ENCODE measurements at regions not wholly inside any gene's neighbourhood (a gene's known extent, or its start where the extent isn't known, plus 50 kb on each side); places are given as distances from the start of the nearest gene placed in this dataset.

- Histone ChIP-seq H3K4me3 (ENCODE audit: insufficient read depth, low read depth, low read length, poor library complexity, severe bottlenecking) (no peak overlapping the region), H3K9me3 (ENCODE audit: control insufficient read depth, low read length) (no peaks in the 10 kb centered on the region), H3K27me3 (replicated peaks; ENCODE audit: control insufficient read depth, insufficient read depth, low read length, poor library complexity, severe bottlenecking) (no peaks in the 10 kb centered on the region), H3K4me1 (ENCODE audit: control insufficient read depth, insufficient read depth, low read length, poor library complexity, severe bottlenecking) (no peaks in the 10 kb centered on the region), H3K36me3 (ENCODE audit: control insufficient read depth, insufficient read depth, low read length) (no peaks in the 10 kb centered on the region), H3K27ac (ENCODE audit: insufficient read depth, low read length, poor library complexity, severe bottlenecking) (no peak overlapping the region)
- no peak for DNase-seq
These were observed 52.9 kb downstream of the FRMPD3 start for GRCh38 chrX:107502316-107502715.

DNA sequence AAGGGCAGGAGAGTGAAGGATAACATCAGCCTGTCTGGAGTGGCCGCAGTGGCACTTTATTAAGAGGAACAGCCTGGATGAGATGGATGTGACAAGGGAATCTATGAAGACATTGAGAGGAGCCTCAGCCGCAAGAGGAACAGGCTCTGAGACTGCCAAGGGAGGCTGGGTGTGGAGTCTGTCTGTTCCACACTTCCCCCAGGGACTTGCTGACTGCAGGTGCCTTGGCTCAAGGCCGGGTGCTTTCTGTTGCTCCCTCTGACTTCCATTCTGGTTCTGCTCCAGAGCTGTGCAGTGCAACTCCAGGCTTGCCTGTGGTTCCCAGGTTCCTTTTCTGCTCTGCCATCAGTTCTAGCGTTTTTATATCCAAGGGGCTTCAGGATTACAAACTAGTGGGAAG lies 54.6 kb downstream of the FRMPD3 start:
- Histone ChIP-seq H3K9me3 (ENCODE audit: control insufficient read depth, low read length) (no peaks in the 10 kb centered on the region), H3K36me3 (ENCODE audit: control insufficient read depth, insufficient read depth, low read length) (no peaks in the 10 kb centered on the region), H3K27ac (ENCODE audit: insufficient read depth, low read length, poor library complexity, severe bottlenecking) (no peak overlapping the region), H3K27me3 (replicated peaks; ENCODE audit: control insufficient read depth, insufficient read depth, low read length, poor library complexity, severe bottlenecking) (no peaks in the 10 kb centered on the region), H3K4me1 (ENCODE audit: control insufficient read depth, insufficient read depth, low read length, poor library complexity, severe bottlenecking) (no peaks in the 10 kb centered on the region), H3K4me3 (ENCODE audit: insufficient read depth, low read depth, low read length, poor library complexity, severe bottlenecking) (no peak overlapping the region)
- no peak for DNase-seq

DNA sequence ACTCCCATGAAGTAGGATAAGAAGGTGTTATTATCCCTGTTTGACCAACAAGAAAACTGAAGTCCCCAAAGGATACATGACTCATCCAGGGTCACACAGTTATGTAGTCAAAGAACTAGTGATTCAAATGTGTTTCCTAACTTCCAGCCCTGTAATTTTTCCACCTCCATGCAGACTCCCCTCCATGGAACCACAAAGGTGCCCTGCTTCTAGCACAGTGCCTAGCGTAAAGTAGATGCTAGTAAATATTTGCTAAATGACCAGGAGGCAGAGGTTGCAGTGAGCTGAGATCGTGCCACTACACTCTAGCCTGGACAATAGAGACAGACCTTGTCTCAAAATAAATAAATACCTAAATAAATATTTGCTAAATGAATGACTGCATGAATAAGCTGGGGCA lies 55.8 kb downstream of the FRMPD3 start:
- no peak for DNase-seq
- H3K4me1 ChIP-seq (ENCODE audit: control insufficient read depth, insufficient read depth, low read length, poor library complexity, severe bottlenecking) = no peaks in the 10 kb centered on the region
- no peak overlapping the region for H3K4me3 ChIP-seq (ENCODE audit: insufficient read depth, low read depth, low read length, poor library complexity, severe bottlenecking)
- H3K9me3 ChIP-seq (ENCODE audit: control insufficient read depth, low read length) = no peaks in the 10 kb centered on the region
- H3K27ac ChIP-seq (ENCODE audit: insufficient read depth, low read length, poor library complexity, severe bottlenecking) = no peak overlapping the region
- H3K36me3 ChIP-seq (ENCODE audit: control insufficient read depth, insufficient read depth, low read length) = no peaks in the 10 kb centered on the region
- H3K27me3 ChIP-seq (replicated peaks; ENCODE audit: control insufficient read depth, insufficient read depth, low read length, poor library complexity, severe bottlenecking) = no peaks in the 10 kb centered on the region

GRCh38 chrX:107506596-107507031 lies 57.2 kb downstream of the FRMPD3 start:
- H3K27ac ChIP-seq (ENCODE audit: insufficient read depth, low read length, poor library complexity, severe bottlenecking) = no peak overlapping the region
- H3K27me3 ChIP-seq (replicated peaks; ENCODE audit: control insufficient read depth, insufficient read depth, low read length, poor library complexity, severe bottlenecking) = no peaks in the 10 kb centered on the region
- H3K9me3 ChIP-seq (ENCODE audit: control insufficient read depth, low read length) = no peaks in the 10 kb centered on the region
- H3K36me3 ChIP-seq (ENCODE audit: control insufficient read depth, insufficient read depth, low read length) = no peaks in the 10 kb centered on the region
- no peaks in the 10 kb centered on the region for H3K4me1 ChIP-seq (ENCODE audit: control insufficient read depth, insufficient read depth, low read length, poor library complexity, severe bottlenecking)
- DNase-seq = no peak
- no peak overlapping the region for H3K4me3 ChIP-seq (ENCODE audit: insufficient read depth, low read depth, low read length, poor library complexity, severe bottlenecking)

DNA sequence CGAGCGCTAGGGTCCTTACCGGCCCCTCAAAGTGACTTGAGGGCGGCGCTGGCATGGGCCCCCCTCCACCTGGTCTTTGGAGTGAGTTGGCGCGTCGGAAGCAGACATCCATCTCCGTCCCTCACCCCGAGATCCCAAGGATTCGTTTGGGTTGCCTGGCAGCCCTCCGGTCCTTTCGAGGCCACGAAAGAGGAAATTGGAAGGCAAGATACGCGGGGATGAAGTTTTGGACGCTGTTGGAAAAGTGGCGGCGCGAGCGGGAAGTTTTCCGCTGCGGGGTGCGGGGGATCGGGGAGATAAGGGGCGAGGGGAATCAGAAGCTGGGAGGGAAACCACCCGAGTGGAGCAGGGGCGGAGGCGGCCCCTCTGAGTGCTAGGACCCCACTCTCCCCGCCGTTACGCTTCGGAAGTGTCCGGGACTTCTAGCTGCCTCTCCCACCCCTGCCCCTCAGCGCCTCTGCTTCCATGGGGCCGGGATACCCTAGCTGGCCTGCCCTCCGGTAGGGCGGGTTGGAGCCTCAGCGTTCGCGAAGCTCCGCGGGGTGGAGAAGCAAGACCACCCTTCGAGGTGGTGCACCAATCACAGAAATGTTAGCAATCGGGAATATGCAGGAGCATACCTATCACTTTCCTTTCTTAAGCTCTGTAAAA lies 57.8 kb downstream of the FRMPD3 start:
- H3K27ac ChIP-seq (ENCODE audit: insufficient read depth, low read length, poor library complexity, severe bottlenecking) = no peak overlapping the region
- no peak for DNase-seq
- H3K4me3 ChIP-seq (ENCODE audit: insufficient read depth, low read depth, low read length, poor library complexity, severe bottlenecking) = no peak overlapping the region
- H3K27me3 ChIP-seq (replicated peaks; ENCODE audit: control insufficient read depth, insufficient read depth, low read length, poor library complexity, severe bottlenecking) = no peaks in the 10 kb centered on the region
- no peaks in the 10 kb centered on the region for H3K36me3 ChIP-seq (ENCODE audit: control insufficient read depth, insufficient read depth, low read length)
- H3K4me1 ChIP-seq (ENCODE audit: control insufficient read depth, insufficient read depth, low read length, poor library complexity, severe bottlenecking) = no peaks in the 10 kb centered on the region
- no peaks in the 10 kb centered on the region for H3K9me3 ChIP-seq (ENCODE audit: control insufficient read depth, low read length)

DNA sequence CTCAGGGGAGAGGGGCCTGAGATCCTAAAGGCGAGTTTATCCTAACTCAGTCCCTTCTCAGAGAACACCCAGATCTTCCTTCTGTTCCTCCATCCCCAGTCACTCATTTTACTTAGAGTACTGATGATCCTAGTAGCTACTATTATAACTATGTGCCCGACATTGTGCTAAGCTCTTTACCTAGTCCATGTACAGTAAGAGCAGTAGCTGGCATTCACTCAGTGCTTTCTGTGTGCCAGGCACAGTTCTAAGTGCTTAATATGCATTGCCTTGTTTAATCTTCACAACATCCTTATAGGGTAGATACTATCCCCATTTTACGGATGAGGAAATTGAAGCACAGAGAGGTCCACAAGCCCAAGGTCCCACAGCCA lies 58.3 kb downstream of the FRMPD3 start:
- H3K27me3 ChIP-seq (replicated peaks; ENCODE audit: control insufficient read depth, insufficient read depth, low read length, poor library complexity, severe bottlenecking) = no peaks in the 10 kb centered on the region
- DNase-seq = no peak
- H3K27ac ChIP-seq (ENCODE audit: insufficient read depth, low read length, poor library complexity, severe bottlenecking) = no peak overlapping the region
- H3K9me3 ChIP-seq (ENCODE audit: control insufficient read depth, low read length) = no peaks in the 10 kb centered on the region
- H3K4me3 ChIP-seq (ENCODE audit: insufficient read depth, low read depth, low read length, poor library complexity, severe bottlenecking) = no peak overlapping the region
- H3K4me1 ChIP-seq (ENCODE audit: control insufficient read depth, insufficient read depth, low read length, poor library complexity, severe bottlenecking) = no peaks in the 10 kb centered on the region
- H3K36me3 ChIP-seq (ENCODE audit: control insufficient read depth, insufficient read depth, low read length) = no peaks in the 10 kb centered on the region

- no peaks in the 10 kb centered on the region for H3K27me3 ChIP-seq (replicated peaks; ENCODE audit: control insufficient read depth, insufficient read depth, low read length, poor library complexity, severe bottlenecking)
- H3K4me1 ChIP-seq (ENCODE audit: control insufficient read depth, insufficient read depth, low read length, poor library complexity, severe bottlenecking) = no peaks in the 10 kb centered on the region
- no peaks in the 10 kb centered on the region for H3K9me3 ChIP-seq (ENCODE audit: control insufficient read depth, low read length)
- H3K36me3 ChIP-seq (ENCODE audit: control insufficient read depth, insufficient read depth, low read length) = no peaks in the 10 kb centered on the region
- H3K4me3 ChIP-seq (ENCODE audit: insufficient read depth, low read depth, low read length, poor library complexity, severe bottlenecking) = no peak overlapping the region
- no peak for DNase-seq
- no peak overlapping the region for H3K27ac ChIP-seq (ENCODE audit: insufficient read depth, low read length, poor library complexity, severe bottlenecking)
These were observed 59.5 kb downstream of the FRMPD3 start for GRCh38 chrX:107508925-107509324.

DNA sequence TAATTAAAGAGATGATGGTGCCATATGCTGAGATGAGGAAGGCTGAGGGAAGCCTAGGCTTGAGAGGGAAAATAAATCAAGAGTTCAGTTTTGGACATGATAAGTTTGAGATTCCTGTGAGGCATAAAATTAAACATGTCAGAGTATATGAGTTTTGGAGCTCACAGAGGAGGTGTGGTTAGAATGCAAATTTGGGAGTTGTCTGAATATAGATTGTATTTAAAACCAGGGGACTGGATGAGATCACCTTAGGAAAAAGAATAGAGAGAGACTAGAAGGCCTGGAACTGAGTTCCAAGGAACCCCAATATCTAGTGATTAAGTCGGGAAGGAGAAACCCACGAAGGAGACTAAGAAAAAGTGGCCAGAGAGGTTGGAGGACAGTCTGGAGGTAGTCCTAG lies 65.5 kb downstream of the FRMPD3 start:
- H3K27ac ChIP-seq (ENCODE audit: insufficient read depth, low read length, poor library complexity, severe bottlenecking) = no peak overlapping the region
- no peaks in the 10 kb centered on the region for H3K36me3 ChIP-seq (ENCODE audit: control insufficient read depth, insufficient read depth, low read length)
- no peaks in the 10 kb centered on the region for H3K4me1 ChIP-seq (ENCODE audit: control insufficient read depth, insufficient read depth, low read length, poor library complexity, severe bottlenecking)
- H3K9me3 ChIP-seq (ENCODE audit: control insufficient read depth, low read length) = no peaks in the 10 kb centered on the region
- H3K27me3 ChIP-seq (replicated peaks; ENCODE audit: control insufficient read depth, insufficient read depth, low read length, poor library complexity, severe bottlenecking) = peaks cover 4% of the 10 kb centered on the region
- no peak for DNase-seq
- no peak overlapping the region for H3K4me3 ChIP-seq (ENCODE audit: insufficient read depth, low read depth, low read length, poor library complexity, severe bottlenecking)

GRCh38 chrX:107521877-107522586 lies 72.6 kb downstream of the FRMPD3 start:
- H3K36me3 ChIP-seq (ENCODE audit: control insufficient read depth, insufficient read depth, low read length) = no peaks in the 10 kb centered on the region
- DNase-seq = no peak
- peaks cover 4% of the 10 kb centered on the region for H3K27me3 ChIP-seq (replicated peaks; ENCODE audit: control insufficient read depth, insufficient read depth, low read length, poor library complexity, severe bottlenecking)
- H3K9me3 ChIP-seq (ENCODE audit: control insufficient read depth, low read length) = no peaks in the 10 kb centered on the region
- H3K4me1 ChIP-seq (ENCODE audit: control insufficient read depth, insufficient read depth, low read length, poor library complexity, severe bottlenecking) = no peaks in the 10 kb centered on the region
- H3K4me3 ChIP-seq (ENCODE audit: insufficient read depth, low read depth, low read length, poor library complexity, severe bottlenecking) = no peak overlapping the region
- H3K27ac ChIP-seq (ENCODE audit: insufficient read depth, low read length, poor library complexity, severe bottlenecking) = no peak overlapping the region

GRCh38 chrX:107522901-107523300 lies 73.4 kb downstream of the FRMPD3 start:
- H3K4me1 ChIP-seq (ENCODE audit: control insufficient read depth, insufficient read depth, low read length, poor library complexity, severe bottlenecking) = no peaks in the 10 kb centered on the region
- no peaks in the 10 kb centered on the region for H3K9me3 ChIP-seq (ENCODE audit: control insufficient read depth, low read length)
- H3K36me3 ChIP-seq (ENCODE audit: control insufficient read depth, insufficient read depth, low read length) = no peaks in the 10 kb centered on the region
- H3K4me3 ChIP-seq (ENCODE audit: insufficient read depth, low read depth, low read length, poor library complexity, severe bottlenecking) = no peak overlapping the region
- no peak for DNase-seq
- H3K27me3 ChIP-seq (replicated peaks; ENCODE audit: control insufficient read depth, insufficient read depth, low read length, poor library complexity, severe bottlenecking) = peaks cover 4% of the 10 kb centered on the region
- no peak overlapping the region for H3K27ac ChIP-seq (ENCODE audit: insufficient read depth, low read length, poor library complexity, severe bottlenecking)
